ENCODE measurements at regions not wholly inside any gene's neighbourhood (a gene's known extent, or its start where the extent isn't known, plus 50 kb on each side); places are given as distances from the start of the nearest gene placed in this dataset.
"Not testable (repeated sequence)": the region's sequence is repeated elsewhere in the genome, so short reads cannot be mapped to it uniquely, and the experiment has no call there.

DNA sequence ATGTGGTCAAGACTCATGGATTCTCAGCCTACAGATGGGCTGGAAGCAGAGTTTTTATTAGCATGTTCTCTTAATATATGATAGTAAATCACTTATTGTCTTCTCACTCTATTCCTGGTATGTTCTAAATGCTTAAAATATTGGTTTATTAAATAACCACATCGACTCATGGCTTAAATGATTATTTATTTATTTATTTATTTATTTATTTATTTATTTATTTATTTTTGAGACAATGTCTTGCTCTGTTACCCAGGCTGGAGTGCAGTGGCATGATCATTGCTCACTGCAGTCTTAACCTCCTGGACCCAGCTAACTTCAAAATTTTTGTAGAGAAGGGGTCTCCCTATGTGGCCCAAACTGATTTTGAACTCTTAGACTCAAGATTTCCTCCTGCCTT, 457.2 kb upstream of the TNC start:
- no peak for DNase-seq

DNA sequence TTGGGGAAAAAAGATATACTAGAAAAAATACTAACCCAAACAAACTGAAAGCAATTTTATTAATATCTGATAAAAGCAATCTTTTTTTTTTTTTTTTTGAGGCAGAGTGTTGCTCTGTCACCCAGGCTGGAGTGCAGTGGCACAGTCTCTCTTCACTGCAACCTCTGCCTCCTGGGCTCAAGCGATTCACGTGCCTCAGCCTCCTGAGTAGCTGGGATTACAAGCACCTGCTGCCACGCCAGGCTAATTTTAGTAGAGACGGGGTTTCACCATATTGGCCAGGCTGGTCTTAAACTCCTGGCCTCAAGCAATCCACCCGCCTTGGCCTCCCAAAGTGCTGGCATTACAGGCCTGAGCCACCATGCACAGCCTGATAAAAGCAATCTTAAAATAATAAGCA, 467.5 kb upstream of the TNC start:
- not testable (repeated sequence) for DNase-seq

GRCh38 chr9:115587310-115587709, 469.4 kb upstream of the TNC start:
- DNase-seq = no peak

DNA sequence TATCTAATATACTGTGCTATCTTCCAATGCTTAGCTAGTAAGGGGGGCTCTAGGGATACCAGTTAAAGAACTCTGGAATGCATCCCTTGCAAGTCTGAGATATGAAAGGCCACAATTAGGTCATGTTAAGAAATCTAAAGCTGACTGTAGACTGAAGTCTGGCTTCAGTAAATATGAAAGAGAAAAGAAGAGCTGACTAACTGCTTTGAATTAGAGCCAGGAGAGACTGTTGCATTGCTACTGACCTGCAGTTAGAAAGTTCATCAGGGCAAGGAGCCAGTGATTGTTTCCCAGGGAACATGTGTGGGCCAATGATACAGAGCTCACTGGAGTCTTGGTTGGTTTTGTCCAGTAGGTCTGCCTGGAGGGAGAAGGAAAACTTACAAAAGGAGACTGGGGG, 472.1 kb upstream of the TNC start:
- DNase-seq = peak; percentile 96

GRCh38 chr9:115591584-115591984, 473.6 kb upstream of the TNC start:
- DNase-seq = peak; percentile 99

DNA sequence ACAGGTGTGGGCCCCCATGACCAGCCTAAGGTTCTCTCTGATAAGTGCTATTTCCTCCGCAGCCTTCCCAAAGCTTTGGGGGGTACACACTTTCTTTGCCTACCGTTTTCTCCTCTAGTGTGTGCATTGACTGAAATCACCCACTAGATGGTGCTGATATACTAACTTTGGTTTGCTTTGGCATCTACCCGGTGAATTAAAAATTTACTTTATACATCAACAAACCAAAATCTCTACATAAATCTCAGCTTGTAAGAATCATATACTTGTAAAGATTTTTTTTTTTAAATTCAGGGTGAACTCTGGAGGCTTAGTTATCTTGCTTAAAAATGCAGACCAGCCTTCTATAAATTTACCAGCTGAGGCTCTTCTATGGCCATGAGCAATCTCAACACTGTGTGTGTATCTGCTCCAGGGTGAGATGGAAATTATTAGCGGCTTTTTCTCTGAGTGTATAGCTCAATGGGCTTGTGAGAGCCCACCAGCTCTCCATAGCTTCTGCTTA, 475.7 kb upstream of the TNC start:
- DNase-seq = peak; percentile 82

- DNase-seq = peak; percentile 89
These were observed 476.6 kb upstream of the TNC start for GRCh38 chr9:115594557-115594956.

- DNase-seq = peak; percentile 100
These were observed 478.2 kb upstream of the TNC start for GRCh38 chr9:115596021-115596745.

DNA sequence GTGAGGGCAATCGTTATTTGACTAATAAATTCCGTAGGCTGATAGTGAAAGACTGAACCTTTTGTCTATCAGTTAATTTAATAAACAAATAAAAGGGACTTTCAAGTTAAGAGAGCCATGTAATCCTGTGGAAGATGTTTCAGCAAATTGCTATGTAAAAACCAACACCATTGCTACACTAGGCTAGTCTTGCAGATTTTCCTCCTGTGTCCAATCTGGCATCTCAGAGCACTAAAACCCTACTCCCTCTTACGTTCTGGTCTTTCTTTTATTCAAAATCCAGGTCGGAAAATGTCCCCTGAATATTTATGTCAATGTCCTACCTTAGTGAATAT, 478.8 kb upstream of the TNC start:
- no peak for DNase-seq

- peak; percentile 57 for DNase-seq
These were observed 479.5 kb upstream of the TNC start for GRCh38 chr9:115597330-115597895.

DNA sequence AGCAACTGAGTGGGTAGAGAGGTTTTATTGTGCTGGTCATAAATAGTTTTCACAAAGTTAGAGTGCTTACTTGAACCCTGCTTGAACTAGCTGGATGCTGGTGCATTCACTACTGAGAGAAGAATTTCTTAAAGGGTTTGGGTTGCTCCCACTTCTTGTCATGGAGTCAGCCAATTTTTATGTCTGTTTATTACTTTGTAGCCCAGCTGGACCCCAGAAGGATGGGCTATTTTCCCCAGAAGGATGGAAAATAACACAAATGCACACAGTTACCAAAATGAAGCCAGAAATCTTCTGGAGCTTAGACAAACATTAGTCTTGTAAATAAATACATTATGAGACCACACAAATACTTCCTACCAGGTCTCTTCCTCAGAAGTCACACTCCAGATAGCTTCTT, 480.8 kb upstream of the TNC start:
- DNase-seq = peak; percentile 43

GRCh38 chr9:115599898-115600297, 481.9 kb upstream of the TNC start:
- no peak for DNase-seq

GRCh38 chr9:115601434-115601833, 483.5 kb upstream of the TNC start:
- DNase-seq = peak; percentile 95

GRCh38 chr9:115604831-115605483, 487.0 kb upstream of the TNC start:
- DNase-seq = peak; percentile 100

GRCh38 chr9:115606838-115607237, 488.9 kb upstream of the TNC start:
- DNase-seq = peak; percentile 56

DNA sequence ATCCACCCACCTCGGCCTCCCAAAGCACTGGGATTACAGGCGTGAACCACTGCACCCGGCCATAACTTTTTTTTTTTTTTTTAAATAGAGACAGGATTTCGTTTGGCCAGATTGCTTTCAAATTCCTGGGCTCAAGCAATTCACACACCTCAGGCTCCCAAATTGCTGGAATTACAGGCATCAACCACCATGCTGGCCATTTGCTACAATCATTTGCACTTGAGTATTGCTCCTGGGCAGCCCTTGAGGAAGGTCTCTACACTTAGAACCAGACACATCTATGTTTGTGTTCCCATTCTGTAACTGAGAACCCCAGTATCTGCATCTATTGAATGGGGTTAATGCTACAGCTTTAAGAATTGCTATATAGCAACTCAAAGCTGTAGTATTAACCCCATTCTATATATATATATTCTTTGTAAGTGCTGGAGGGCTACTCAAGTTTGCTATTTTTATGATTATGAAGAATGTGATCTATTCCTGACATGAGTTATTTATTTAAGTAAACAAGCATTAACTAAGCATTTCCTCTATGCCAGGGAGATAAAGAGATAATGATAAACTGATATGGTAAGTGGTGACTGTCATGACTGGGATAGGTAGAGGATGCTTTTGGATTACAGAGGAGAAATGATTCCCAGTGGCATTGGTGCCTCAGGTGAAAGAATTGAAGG, 496.5 kb upstream of the TNC start:
- DNase-seq = no peak

DNA sequence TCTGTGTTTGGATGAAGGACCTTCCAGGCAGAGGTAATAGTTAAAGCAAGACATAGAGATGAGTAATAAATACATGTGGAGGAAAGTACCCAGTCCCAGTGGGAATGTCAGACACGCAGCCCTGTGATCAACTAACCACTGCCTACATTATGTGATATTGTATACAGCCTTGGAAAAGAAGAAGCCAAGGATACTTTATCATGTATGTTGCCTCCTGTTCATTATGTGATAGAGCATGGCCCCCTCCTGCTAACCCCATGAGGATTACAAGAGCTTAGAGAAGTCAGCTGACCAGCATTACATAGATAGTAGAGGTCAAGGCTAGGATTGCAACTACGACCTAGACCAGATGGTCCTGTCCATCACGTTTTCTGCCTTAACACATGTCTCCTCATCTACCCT, 497.0 kb upstream of the TNC start:
- peak; percentile 78 for DNase-seq

DNA sequence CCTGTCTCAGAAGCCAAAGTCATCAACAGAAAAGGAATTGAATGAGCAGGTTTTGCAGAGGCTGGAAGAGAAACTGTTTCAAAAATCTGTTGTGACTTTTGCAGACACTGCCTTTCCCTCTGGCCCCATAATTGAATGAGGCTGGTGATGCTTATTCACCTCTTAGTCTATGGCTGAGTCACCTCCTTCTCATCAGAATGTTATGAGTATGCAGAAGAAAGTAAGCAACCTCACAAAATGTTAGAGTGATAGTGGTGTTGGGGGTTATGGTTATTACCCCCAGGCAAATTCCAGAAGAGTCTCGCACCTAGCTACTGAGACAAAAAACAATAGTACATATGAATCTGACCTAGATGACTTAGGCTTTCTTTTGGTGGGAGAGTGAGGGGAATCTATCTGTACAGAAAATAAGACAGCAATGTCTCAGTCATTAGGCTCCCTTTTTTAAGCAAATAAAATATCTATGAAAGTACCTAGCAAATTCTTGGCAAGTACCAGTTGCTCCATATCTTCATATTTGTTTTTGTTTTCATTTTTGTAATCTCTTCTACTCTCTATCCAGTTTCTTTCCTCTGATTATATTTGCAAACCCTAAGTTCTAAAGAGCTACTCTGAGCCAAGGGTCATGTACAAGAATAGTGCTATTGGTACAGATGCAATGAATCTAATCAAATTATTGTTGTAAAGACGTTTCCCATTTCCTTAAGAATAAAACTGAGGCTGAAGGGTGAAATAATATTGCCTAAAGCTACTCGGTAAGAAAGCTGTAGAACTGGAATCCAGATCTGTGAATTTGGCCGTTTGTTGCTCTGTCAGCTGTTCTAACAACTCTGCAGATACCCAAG, 498.1 kb upstream of the TNC start:
- DNase-seq = peak; percentile 99

- DNase-seq = no peak
These were observed 498.8 kb upstream of the TNC start for GRCh38 chr9:115616666-115617239.

- peak; percentile 75 for DNase-seq
These were observed 507.3 kb upstream of the TNC start for GRCh38 chr9:115625251-115625650.

DNA sequence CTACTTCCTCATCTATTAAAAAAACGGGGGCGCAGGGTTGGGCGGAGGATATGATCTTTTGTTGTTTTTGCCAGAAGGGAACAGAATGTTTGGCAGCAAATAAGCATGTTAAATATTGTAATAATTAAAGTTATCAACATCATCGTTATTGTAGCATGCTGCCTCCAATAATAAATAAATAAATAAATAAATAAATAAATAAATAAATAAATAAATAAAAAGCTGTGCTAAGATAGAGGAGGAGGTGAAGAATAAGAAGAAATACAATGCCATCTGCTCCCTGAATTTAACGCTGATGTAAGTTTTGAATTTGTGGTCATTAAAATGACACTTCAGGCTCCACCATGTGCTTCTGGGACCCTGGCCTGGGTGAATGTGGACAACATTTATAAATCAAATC, 508.0 kb upstream of the TNC start:
- no peak for DNase-seq

GRCh38 chr9:115627511-115627910, 509.6 kb upstream of the TNC start:
- no peak for DNase-seq

Data from fibroblast of skin of right biceps (primary cell).